GM23248 (cell line): ENCODE measurements at regions not wholly inside any gene's neighbourhood (a gene's known extent, or its start where the extent isn't known, plus 50 kb on each side); places are given as distances from the start of the nearest gene placed in this dataset.
"Not testable (repeated sequence)": the region's sequence is repeated elsewhere in the genome, so short reads cannot be mapped to it uniquely, and the experiment has no call there.

ENCODE experiments used
- EZH2 ChIP-seq: fragments of 200-600 bp; sonication (generic); IDR thresholded peaks from 2 replicates; pipeline ENCODE4 v1.6.1; 2018; ENCODE audit warnings: antibody characterized with exemption, mild to moderate bottlenecking; ENCODE audit not compliant: insufficient read depth, poor library complexity, severe bottlenecking
- EZH2phosphoT487 ChIP-seq: fragments of 200-600 bp; sonication (generic); IDR thresholded peaks from 2 replicates; pipeline ENCODE4 v1.6.1; 2018; ENCODE audit warnings: antibody characterized with exemption, moderate library complexity, mild to moderate bottlenecking, low read depth; ENCODE audit not compliant: insufficient read depth

DNA sequence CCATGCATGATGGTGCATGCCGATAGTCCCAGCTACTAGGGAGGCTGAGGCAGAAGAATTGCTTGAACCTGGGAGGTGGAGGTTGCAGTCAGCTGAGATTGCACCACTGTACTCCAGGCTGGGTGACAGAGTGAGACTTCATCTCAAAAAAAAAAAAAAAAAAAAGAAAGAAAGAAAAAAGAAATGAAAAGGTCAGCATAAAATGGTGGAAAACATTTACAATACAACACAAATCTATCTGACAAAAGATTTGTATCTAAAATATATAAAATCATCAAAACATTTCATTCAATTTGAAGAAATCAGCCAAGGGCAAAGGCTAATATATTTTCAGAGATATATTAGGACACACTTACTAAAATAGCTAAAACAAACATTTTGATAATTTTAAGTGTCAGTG, 683.7 kb downstream of the DACH1 start:
- not testable (repeated sequence) for TF ChIP-seq EZH2, EZH2phosphoT487
